ENCODE measurements at regions not wholly inside any gene's neighbourhood (a gene's known extent, or its start where the extent isn't known, plus 50 kb on each side); places are given as distances from the start of the nearest gene placed in this dataset.

DNA sequence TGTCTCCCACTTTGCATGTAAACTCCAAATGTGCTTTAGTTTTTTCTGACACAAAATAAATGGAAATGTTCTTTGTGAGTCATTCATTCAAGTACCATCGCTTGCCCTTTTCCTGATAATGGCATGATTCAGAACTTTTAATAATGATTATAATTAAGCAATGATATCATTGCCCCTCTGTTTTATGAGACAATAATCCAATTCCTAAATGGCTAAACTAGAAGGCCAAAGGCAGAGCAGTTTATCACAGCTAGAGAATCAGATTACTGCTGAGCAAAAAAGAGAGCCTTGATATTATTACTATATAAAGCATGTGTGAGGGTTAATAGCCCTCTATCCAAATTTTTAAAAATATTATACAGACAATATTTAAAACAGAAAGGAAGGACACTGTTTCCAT, 484.2 kb upstream of the PTPRD start:
- no peak for TF ChIP-seq EZH2 (IDR thresholded peaks at IDR 0.05; ENCODE audit: borderline replicate concordance, insufficient read depth, low read depth, low read length, poor library complexity, severe bottlenecking)
- TF ChIP-seq, protein P1, sequence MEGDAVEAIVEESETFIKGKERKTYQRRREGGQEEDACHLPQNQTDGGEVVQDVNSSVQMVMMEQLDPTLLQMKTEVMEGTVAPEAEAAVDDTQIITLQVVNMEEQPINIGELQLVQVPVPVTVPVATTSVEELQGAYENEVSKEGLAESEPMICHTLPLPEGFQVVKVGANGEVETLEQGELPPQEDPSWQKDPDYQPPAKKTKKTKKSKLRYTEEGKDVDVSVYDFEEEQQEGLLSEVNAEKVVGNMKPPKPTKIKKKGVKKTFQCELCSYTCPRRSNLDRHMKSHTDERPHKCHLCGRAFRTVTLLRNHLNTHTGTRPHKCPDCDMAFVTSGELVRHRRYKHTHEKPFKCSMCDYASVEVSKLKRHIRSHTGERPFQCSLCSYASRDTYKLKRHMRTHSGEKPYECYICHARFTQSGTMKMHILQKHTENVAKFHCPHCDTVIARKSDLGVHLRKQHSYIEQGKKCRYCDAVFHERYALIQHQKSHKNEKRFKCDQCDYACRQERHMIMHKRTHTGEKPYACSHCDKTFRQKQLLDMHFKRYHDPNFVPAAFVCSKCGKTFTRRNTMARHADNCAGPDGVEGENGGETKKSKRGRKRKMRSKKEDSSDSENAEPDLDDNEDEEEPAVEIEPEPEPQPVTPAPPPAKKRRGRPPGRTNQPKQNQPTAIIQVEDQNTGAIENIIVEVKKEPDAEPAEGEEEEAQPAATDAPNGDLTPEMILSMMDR (IDR thresholded peaks at IDR 0.05), result no peak

Measured in B cell (primary cell).